GM12878 (cell line): ENCODE measurements at regions not wholly inside any gene's neighbourhood (a gene's known extent, or its start where the extent isn't known, plus 50 kb on each side); places are given as distances from the start of the nearest gene placed in this dataset.

ENCODE experiments used
- ATAC-seq: fragments of 200-7000 bp; cut with Tn5 transposase; 3 replicates; pipeline ENCODE4 v1.9.1; 2020; ENCODE audit warnings: mild to moderate bottlenecking, moderate library complexity
- BruUV-seq: library from RNA; stranded (reverse); fragments of 400-500 nt; replicated peaks from 2 replicates; lab custom pipeline; 2021; lab: Mats Ljungman, UMichigan
- CTCF ChIA-PET: fragments of 300-600 bp; sonication (Branson Sonifier 250); formaldehyde crosslinking; extraction: SDS; loops from one replicate; lab custom pipeline; 2021; ENCODE audit warnings: inconsistent platforms; lab: Yijun Ruan, JAX
- POLR2A ChIA-PET: fragments of 350-600 bp; formaldehyde crosslinking; extraction: SDS; loops from one replicate; lab custom pipeline; 2021; ENCODE audit warnings: inconsistent platforms; lab: Charles Lee
- RAD21 ChIA-PET: fragments of 300-600 bp; sonication (Branson Sonifier 250); formaldehyde crosslinking; loops from one replicate; lab custom pipeline; 2023; ENCODE audit warnings: antibody characterized with exemption; ENCODE audit not compliant: unreplicated experiment; lab: Charles Lee
- SMC1A ChIA-PET: fragments of 300-600 bp; sonication (Branson Sonifier 250); formaldehyde crosslinking; loops from one replicate; lab custom pipeline; 2023; ENCODE audit not compliant: unreplicated experiment, uncharacterized antibody; lab: Charles Lee
- DNase-seq: peaks from one replicate; pipeline ENCODE4 v3.0.0-alpha.2; 2011; ENCODE audit warnings: low read depth, low spot score
- FAIRE-seq: peaks from 3 replicates; lab custom pipeline; 2011; peaks lifted over from hg19 to GRCh38; lab: Jason Lieb, UNC
- H2AFZ ChIP-seq: 2 replicates; pipeline ENCODE4 v1.6.0; 2011; ENCODE audit warnings: low read depth, low read length, control low read depth; ENCODE audit not compliant: control insufficient read depth
- H3K27ac ChIP-seq: 2 replicates; pipeline ENCODE4 v1.5.1; 2011; ENCODE audit warnings: control low read depth; ENCODE audit not compliant: control insufficient read depth, insufficient read depth
- H3K27me3 ChIP-seq, 2 experiments: replicated peaks in 1 of 2; 2 replicates each; pipeline versions ENCODE4 v1.6.0 to v1.6.1; 2011; ENCODE audit warnings: low read length in 1 of 2; ENCODE audit not compliant: control insufficient read depth in 2 of 2, insufficient read depth in 2 of 2
- H3K36me3 ChIP-seq, 2 experiments: 2 replicates each; pipeline ENCODE4 v1.5.1; 2011; ENCODE audit warnings: low read length in 1 of 2; ENCODE audit not compliant: control insufficient read depth in 2 of 2, insufficient read depth in 2 of 2
- H3K4me1 ChIP-seq: 2 replicates; pipeline ENCODE4 v1.6.1; 2011; ENCODE audit warnings: mild to moderate bottlenecking, low read length, moderate library complexity, mixed read lengths; ENCODE audit not compliant: control insufficient read depth, insufficient read depth
- H3K4me2 ChIP-seq: 2 replicates; pipeline ENCODE4 v1.6.0; 2011; ENCODE audit warnings: control low read depth; ENCODE audit not compliant: control insufficient read depth, insufficient read depth
- H3K4me3 ChIP-seq: fragments of 200-600 bp; sonication (generic); 2 replicates; pipeline ENCODE4 v1.5.1; 2016
- H3K79me2 ChIP-seq: 2 replicates; pipeline ENCODE4 v1.6.0; 2011; ENCODE audit warnings: low read length; ENCODE audit not compliant: control insufficient read depth, insufficient read depth
- H3K9ac ChIP-seq: 2 replicates; pipeline ENCODE4 v1.8.0; 2011; ENCODE audit warnings: low read length, control low read depth, mixed read lengths; ENCODE audit not compliant: control insufficient read depth, insufficient read depth
- H3K9me3 ChIP-seq: replicated peaks from 3 replicates; pipeline ENCODE4 v1.5.1; 2011; ENCODE audit warnings: mild to moderate bottlenecking, low read length; ENCODE audit not compliant: control insufficient read depth, insufficient read depth
- H4K20me1 ChIP-seq: 2 replicates; pipeline ENCODE4 v1.6.0; 2011; ENCODE audit not compliant: control insufficient read depth, insufficient read depth
- CEBPB ChIP-seq, 2 experiments: fragments of 150-350 bp in 1 of 2; IDR thresholded peaks; 2 replicates each; pipeline ENCODE4 v1.6.1; 2012 to 2014; ENCODE audit warnings: low read depth in 2 of 2, low read length in 2 of 2, borderline replicate concordance in 1 of 2, inconsistent platforms in 1 of 2
- CTCF ChIP-seq, 3 experiments: IDR thresholded peaks in 2 of 3; conservative IDR thresholded peaks in 1 of 3; 2 replicates each; pipeline ENCODE4 v1.5.1; 2011; ENCODE audit warnings: low read depth in 3 of 3, low read length in 3 of 3, mild to moderate bottlenecking in 3 of 3, control low read depth in 2 of 3, moderate library complexity in 2 of 3, inconsistent platforms in 1 of 3, mixed read lengths in 1 of 3; ENCODE audit not compliant: control insufficient read depth in 2 of 3, insufficient read depth in 1 of 3; ENCODE audit errors: extremely low read depth in 1 of 3
- E4F1 ChIP-seq: fragments of 450-650 bp; IDR thresholded peaks from 2 replicates; pipeline ENCODE4 v1.6.1; 2018; ENCODE audit warnings: borderline replicate concordance, mild to moderate bottlenecking; ENCODE audit not compliant: partially characterized antibody
- EED ChIP-seq: sonication (generic); IDR thresholded peaks from 2 replicates; pipeline ENCODE4 v1.6.1; 2016; ENCODE audit warnings: antibody characterized with exemption, low read depth
- ETV6 ChIP-seq, 2 experiments: fragments of 450-650 bp in 1 of 2; IDR thresholded peaks in 1 of 2; conservative IDR thresholded peaks in 1 of 2; 2 replicates each; pipeline ENCODE4 v1.6.1; 2014; ENCODE audit warnings: antibody characterized with exemption in 1 of 2, borderline replicate concordance in 1 of 2, low read depth in 1 of 2, mild to moderate bottlenecking in 1 of 2, moderate library complexity in 1 of 2
- HDAC2 ChIP-seq: fragments of 200-600 bp; sonication (generic); IDR thresholded peaks from 2 replicates; pipeline ENCODE4 v1.6.1; 2017
- MXI1 ChIP-seq: fragments of 150-350 bp; IDR thresholded peaks from 2 replicates; pipeline ENCODE4 v1.6.1; 2011; ENCODE audit warnings: low read depth, mild to moderate bottlenecking, inconsistent platforms, low read length, improper control_type of control experiment
- SREBF2 ChIP-seq: IDR thresholded peaks from 2 replicates; pipeline ENCODE4 v1.6.1; 2012; ENCODE audit warnings: mild to moderate bottlenecking, low read length
- ZNF217 ChIP-seq: fragments of 450-650 bp; IDR thresholded peaks from 2 replicates; pipeline ENCODE4 v1.6.1; 2017; ENCODE audit warnings: antibody characterized with exemption, mild to moderate bottlenecking
- ZNF24 ChIP-seq: fragments of 450-650 bp; IDR thresholded peaks from 2 replicates; pipeline ENCODE4 v1.6.1; 2017; ENCODE audit warnings: antibody characterized with exemption, mild to moderate bottlenecking
- WGBS: methylation state at CpG from one replicate; pipeline ENCODE4 v1.1.6; 2016; ENCODE audit warnings: low lambda C conversion rate; ENCODE audit not compliant: insufficient replicate concordance, insufficient coverage; ENCODE audit errors: missing lambda C conversion rate; 5-methylcytosine and 5-hydroxymethylcytosine counted together
- in situ Hi-C: fragments of 300-500 bp; cut with MboI; formaldehyde crosslinking; loops from 9 replicates; pipeline ENCODE4 v1.14.3; 2018; ENCODE audit warnings: mixed read lengths
- intact Hi-C: fragments of 100-400 bp; cut with micrococcal nuclease; formaldehyde crosslinking; loops from one replicate; pipeline ENCODE4 v1.14.2; 2022; ENCODE audit not compliant: unreplicated experiment
- TF ChIP-seq, protein P1 (sequence below): IDR thresholded peaks from 2 replicates; pipeline ENCODE4 v1.6.1; 2012; ENCODE audit warnings: improper control_type of control experiment, low read depth, low read length; ENCODE audit not compliant: insufficient replicate concordance
- TF ChIP-seq, protein P2 (sequence below): fragments of 450-650 bp; conservative IDR thresholded peaks from 2 replicates; pipeline ENCODE4 v1.6.1; 2017; ENCODE audit warnings: mild to moderate bottlenecking, moderate library complexity

DNA sequence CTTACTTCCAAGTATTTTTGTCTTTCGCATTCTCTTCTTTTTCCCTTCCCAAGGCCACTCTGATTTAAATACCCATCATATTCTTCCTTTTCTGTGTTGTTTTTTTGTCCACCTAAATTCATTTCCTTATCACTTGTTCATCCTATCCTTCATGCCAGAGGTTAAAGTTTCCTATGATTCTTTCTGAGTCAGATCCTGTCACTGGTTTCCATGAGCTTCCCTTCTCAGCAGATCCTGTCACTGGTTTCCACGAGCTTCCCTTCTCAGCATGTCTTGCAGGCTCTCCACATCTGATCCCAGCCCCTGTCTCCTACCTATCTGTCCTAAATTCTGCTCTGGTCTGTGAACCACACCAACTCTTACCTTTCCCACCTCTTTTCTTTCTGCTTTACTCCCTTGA, 311.8 kb upstream of the RGS6 start:
- H3K27me3 ChIP-seq, result no peaks in the 10 kb centered on the region
- peak overlapping the region; percentile 28; the same call in 1 of the 2 replicates for H3K27ac ChIP-seq
- no peak overlapping the region for H2AFZ ChIP-seq
- POLR2A ChIA-PET, result interaction anchor here (0.6 to 1.2 kb wide), 2 partner anchors 36 to 293 kb away, joined by 3 read pairs; no protein-coding TSS in a partner anchor
- WGBS, result 100% methylated on average over 2 of the region's 2 CpGs
- DNase-seq (no peak), ATAC-seq (no peak), FAIRE-seq (no peak)
- in situ Hi-C loops, result no loop called here
- no peak overlapping the region for H3K9ac ChIP-seq
- SMC1A ChIA-PET, result interaction anchor here (1.0 to 5.8 kb wide), 11 partner anchors 9 to 295 kb away, joined by 3 to 48 read pairs (median 3); no protein-coding TSS in a partner anchor
- peaks cover 11% of the 10 kb centered on the region; the same call in 1 of the 2 replicates for H3K4me1 ChIP-seq
- intact Hi-C loops, result no loop called here
- CTCF ChIA-PET, result no interaction called here
- no peak overlapping the region for H3K4me2 ChIP-seq
- BruUV-seq, result no TSS peak
- H3K4me3 ChIP-seq, result no peak overlapping the region
- RAD21 ChIA-PET, result interaction anchor here (0.6 to 8.0 kb wide), 5 partner anchors 28 to 190 kb away, joined by 3 to 85 read pairs (median 4); no protein-coding TSS in a partner anchor
- H3K9me3 ChIP-seq, result no peaks in the 10 kb centered on the region; the same call in 2 of the 3 replicates
- peaks cover 7% of the 10 kb centered on the region for H3K79me2 ChIP-seq
- no peaks in the 10 kb centered on the region for H4K20me1 ChIP-seq
- H3K36me3 ChIP-seq, result peaks cover 10% of the 10 kb centered on the region in 2 experiments; a peak in 3 of 4 replicates
- no peak for TF ChIP-seq E4F1
- no peak for TF ChIP-seq CTCF (IDR thresholded peaks at IDR 0.05 in 2 of 3, conservative IDR thresholded peaks at IDR 0.05 in 1 of 3; ENCODE audit: control insufficient read depth in 2 of 3, extremely low read depth in 1 of 3, insufficient read depth in 1 of 3, low read depth in 3 of 3, low read length in 3 of 3)
- no peak for TF ChIP-seq EED
- no peak for TF ChIP-seq ZNF217
- TF ChIP-seq HDAC2, result no peak
- no peak for TF ChIP-seq ZNF24
- TF ChIP-seq CEBPB (IDR thresholded peaks at IDR 0.05; ENCODE audit: borderline replicate concordance in 1 of 2, low read depth in 2 of 2, low read length in 2 of 2), result no peak
- no peak for TF ChIP-seq SREBF2
- no peak for TF ChIP-seq MXI1
- TF ChIP-seq, protein P1, sequence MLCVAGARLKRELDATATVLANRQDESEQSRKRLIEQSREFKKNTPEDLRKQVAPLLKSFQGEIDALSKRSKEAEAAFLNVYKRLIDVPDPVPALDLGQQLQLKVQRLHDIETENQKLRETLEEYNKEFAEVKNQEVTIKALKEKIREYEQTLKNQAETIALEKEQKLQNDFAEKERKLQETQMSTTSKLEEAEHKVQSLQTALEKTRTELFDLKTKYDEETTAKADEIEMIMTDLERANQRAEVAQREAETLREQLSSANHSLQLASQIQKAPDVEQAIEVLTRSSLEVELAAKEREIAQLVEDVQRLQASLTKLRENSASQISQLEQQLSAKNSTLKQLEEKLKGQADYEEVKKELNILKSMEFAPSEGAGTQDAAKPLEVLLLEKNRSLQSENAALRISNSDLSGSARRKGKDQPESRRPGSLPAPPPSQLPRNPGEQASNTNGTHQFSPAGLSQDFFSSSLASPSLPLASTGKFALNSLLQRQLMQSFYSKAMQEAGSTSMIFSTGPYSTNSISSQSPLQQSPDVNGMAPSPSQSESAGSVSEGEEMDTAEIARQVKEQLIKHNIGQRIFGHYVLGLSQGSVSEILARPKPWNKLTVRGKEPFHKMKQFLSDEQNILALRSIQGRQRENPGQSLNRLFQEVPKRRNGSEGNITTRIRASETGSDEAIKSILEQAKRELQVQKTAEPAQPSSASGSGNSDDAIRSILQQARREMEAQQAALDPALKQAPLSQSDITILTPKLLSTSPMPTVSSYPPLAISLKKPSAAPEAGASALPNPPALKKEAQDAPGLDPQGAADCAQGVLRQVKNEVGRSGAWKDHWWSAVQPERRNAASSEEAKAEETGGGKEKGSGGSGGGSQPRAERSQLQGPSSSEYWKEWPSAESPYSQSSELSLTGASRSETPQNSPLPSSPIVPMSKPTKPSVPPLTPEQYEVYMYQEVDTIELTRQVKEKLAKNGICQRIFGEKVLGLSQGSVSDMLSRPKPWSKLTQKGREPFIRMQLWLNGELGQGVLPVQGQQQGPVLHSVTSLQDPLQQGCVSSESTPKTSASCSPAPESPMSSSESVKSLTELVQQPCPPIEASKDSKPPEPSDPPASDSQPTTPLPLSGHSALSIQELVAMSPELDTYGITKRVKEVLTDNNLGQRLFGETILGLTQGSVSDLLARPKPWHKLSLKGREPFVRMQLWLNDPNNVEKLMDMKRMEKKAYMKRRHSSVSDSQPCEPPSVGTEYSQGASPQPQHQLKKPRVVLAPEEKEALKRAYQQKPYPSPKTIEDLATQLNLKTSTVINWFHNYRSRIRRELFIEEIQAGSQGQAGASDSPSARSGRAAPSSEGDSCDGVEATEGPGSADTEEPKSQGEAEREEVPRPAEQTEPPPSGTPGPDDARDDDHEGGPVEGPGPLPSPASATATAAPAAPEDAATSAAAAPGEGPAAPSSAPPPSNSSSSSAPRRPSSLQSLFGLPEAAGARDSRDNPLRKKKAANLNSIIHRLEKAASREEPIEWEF, result no peak
- no peak for TF ChIP-seq ETV6 (conservative IDR thresholded peaks at IDR 0.05 in 1 of 2, IDR thresholded peaks at IDR 0.05 in 1 of 2; ENCODE audit: borderline replicate concordance in 1 of 2, low read depth in 1 of 2)
- TF ChIP-seq, protein P2, sequence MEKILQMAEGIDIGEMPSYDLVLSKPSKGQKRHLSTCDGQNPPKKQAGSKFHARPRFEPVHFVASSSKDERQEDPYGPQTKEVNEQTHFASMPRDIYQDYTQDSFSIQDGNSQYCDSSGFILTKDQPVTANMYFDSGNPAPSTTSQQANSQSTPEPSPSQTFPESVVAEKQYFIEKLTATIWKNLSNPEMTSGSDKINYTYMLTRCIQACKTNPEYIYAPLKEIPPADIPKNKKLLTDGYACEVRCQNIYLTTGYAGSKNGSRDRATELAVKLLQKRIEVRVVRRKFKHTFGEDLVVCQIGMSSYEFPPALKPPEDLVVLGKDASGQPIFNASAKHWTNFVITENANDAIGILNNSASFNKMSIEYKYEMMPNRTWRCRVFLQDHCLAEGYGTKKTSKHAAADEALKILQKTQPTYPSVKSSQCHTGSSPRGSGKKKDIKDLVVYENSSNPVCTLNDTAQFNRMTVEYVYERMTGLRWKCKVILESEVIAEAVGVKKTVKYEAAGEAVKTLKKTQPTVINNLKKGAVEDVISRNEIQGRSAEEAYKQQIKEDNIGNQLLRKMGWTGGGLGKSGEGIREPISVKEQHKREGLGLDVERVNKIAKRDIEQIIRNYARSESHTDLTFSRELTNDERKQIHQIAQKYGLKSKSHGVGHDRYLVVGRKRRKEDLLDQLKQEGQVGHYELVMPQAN, result no peak
